Esophagus squamous epithelium (tissue), 5 donors: ENCODE measurements at regions not wholly inside any gene's neighbourhood (a gene's known extent, or its start where the extent isn't known, plus 50 kb on each side); places are given as distances from the start of the nearest gene placed in this dataset.

Experiments
- DNase-seq: peaks from one replicate; lab custom pipeline; 2025; lab: John Stamatoyannopoulos, UW
- H3K27ac ChIP-seq, 4 donors: fragments of 200-600 bp; sonication (generic); one replicate each; pipeline ENCODE4 v1.5.1; 2016 to 2019; ENCODE audit warnings: mild to moderate bottlenecking in 1 of 4
- H3K27me3 ChIP-seq, 4 donors: fragments of 200-600 bp; sonication (generic); 1 replicate in 3 of 4; 2 replicates in 1 of 4; pipeline versions ENCODE4 v1.5.1 to v1.6.0; 2017 to 2021; ENCODE audit warnings: antibody characterized with exemption in 1 of 4
- H3K36me3 ChIP-seq, 3 donors: fragments of 200-600 bp; sonication (generic); one replicate each; pipeline ENCODE4 v1.5.1; 2016 to 2019
- H3K4me1 ChIP-seq, 3 donors: fragments of 200-600 bp; sonication (generic); one replicate each; pipeline ENCODE4 v1.5.1; 2017 to 2019
- H3K4me3 ChIP-seq, 4 donors: fragments of 200-600 bp; sonication (generic); 1 replicate in 3 of 4; 2 replicates in 1 of 4; pipeline ENCODE4 v1.5.1; 2016 to 2019; ENCODE audit warnings: mild to moderate bottlenecking in 2 of 4, moderate library complexity in 1 of 4
- H3K9me3 ChIP-seq, 3 donors: fragments of 200-600 bp; sonication (generic); one replicate each; pipeline ENCODE4 v1.5.1; 2016 to 2019
- POLR2A ChIP-seq, 4 donors: fragments of 450-650 bp; IDR thresholded peaks; one replicate each; pipeline ENCODE4 v1.6.1; 2017; ENCODE audit warnings: antibody characterized with exemption in 4 of 4, mild to moderate bottlenecking in 4 of 4, moderate library complexity in 3 of 4
- WGBS, 2 donors: methylation state at CpG; one replicate each; pipeline ENCODE4 v1.1.5; 2018; 5-methylcytosine and 5-hydroxymethylcytosine counted together
- intact Hi-C: fragments of 100-400 bp; cut with DNase I; formaldehyde crosslinking; loops from one replicate; pipeline ENCODE4 v1.15.0; 2022
- TF ChIP-seq, protein P1 (sequence below), 6 experiments: fragments of 450-650 bp in 4 of 6; fragments of 200-600 bp in 2 of 6; sonication (generic) in 2 of 6; IDR thresholded peaks; one replicate each; pipeline ENCODE4 v1.5.1; 2016 to 2019; ENCODE audit warnings: antibody characterized with exemption in 6 of 6, mild to moderate bottlenecking in 4 of 6, moderate library complexity in 4 of 6
- donor health status: DM: yes; HTN: yes; CAD: no.

- no peak for TF ChIP-seq POLR2A (IDR thresholded peaks at IDR 0.05)
- TF ChIP-seq, protein P1, sequence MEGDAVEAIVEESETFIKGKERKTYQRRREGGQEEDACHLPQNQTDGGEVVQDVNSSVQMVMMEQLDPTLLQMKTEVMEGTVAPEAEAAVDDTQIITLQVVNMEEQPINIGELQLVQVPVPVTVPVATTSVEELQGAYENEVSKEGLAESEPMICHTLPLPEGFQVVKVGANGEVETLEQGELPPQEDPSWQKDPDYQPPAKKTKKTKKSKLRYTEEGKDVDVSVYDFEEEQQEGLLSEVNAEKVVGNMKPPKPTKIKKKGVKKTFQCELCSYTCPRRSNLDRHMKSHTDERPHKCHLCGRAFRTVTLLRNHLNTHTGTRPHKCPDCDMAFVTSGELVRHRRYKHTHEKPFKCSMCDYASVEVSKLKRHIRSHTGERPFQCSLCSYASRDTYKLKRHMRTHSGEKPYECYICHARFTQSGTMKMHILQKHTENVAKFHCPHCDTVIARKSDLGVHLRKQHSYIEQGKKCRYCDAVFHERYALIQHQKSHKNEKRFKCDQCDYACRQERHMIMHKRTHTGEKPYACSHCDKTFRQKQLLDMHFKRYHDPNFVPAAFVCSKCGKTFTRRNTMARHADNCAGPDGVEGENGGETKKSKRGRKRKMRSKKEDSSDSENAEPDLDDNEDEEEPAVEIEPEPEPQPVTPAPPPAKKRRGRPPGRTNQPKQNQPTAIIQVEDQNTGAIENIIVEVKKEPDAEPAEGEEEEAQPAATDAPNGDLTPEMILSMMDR (IDR thresholded peaks at IDR 0.05), result no peak
- H3K4me1 ChIP-seq, result peaks cover 0 to 6% (median 0%) of the 10 kb centered on the region in 3 donors
- intact Hi-C loops, result no loop called here
- no peaks in the 10 kb centered on the region for H3K36me3 ChIP-seq
- H3K27me3 ChIP-seq, result no peaks in the 10 kb centered on the region
- no peak overlapping the region for H3K4me3 ChIP-seq
- 34 to 39% methylated on average over 4 of the region's 4 CpGs for WGBS, 2 donors
- no peak for DNase-seq
- H3K27ac ChIP-seq, result no peak overlapping the region
- no peaks in the 10 kb centered on the region for H3K9me3 ChIP-seq
Observed at GRCh38 chr3:18252578-18252977, 172.6 kb downstream of the SATB1 start.

DNA sequence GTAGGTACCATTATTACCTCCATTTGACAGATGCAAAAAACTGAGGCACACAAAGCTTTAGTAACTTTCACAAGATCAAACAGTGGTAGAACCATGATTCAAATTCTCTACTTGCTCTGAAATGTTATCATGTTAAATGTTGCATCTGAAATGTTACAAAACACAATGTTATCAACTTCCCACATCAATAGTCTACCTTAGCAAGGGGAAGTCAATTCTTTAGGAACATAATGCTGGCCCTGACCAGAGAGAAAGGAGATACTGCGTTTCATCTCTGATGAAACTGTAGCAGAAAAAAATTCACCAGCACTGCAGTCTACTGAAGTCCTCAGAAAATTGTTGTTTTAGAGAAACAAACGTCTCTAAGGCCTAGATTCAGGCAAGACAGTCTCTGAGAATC lies 174.1 kb downstream of the SATB1 start:
- Histone ChIP-seq H3K36me3 (no peaks in the 10 kb centered on the region), H3K4me1 (peaks cover 0 to 20% (median 0%) of the 10 kb centered on the region in 3 donors), H3K4me3 (no peak overlapping the region), H3K27ac (no peak overlapping the region), H3K9me3 (no peaks in the 10 kb centered on the region), H3K27me3 (no peaks in the 10 kb centered on the region)
- no peak for TF ChIP-seq POLR2A (IDR thresholded peaks at IDR 0.05)
- TF ChIP-seq, protein P1 (IDR thresholded peaks at IDR 0.05), result no peak
- intact Hi-C loops, result no loop called here
- whole genome bisulfite sequencing, 2 donors, result 47 to 66% methylated on average over 2 of the region's 2 CpGs
- no peak for DNase-seq

- Histone ChIP-seq H3K27me3 (no peaks in the 10 kb centered on the region), H3K27ac (no peak overlapping the region), H3K36me3 (no peaks in the 10 kb centered on the region), H3K4me3 (no peak overlapping the region), H3K9me3 (no peaks in the 10 kb centered on the region), H3K4me1 (peaks cover 0 to 20% (median 0%) of the 10 kb centered on the region in 3 donors)
- intact Hi-C loops, result no loop called here
- no peak for DNase-seq
- 87 to 93% methylated on average over 3 of the region's 3 CpGs for WGBS, 2 donors
- no peak for TF ChIP-seq POLR2A (IDR thresholded peaks at IDR 0.05)
- TF ChIP-seq, protein P1 (IDR thresholded peaks at IDR 0.05), result no peak
Observed at GRCh38 chr3:18249126-18249525, 176.0 kb downstream of the SATB1 start.

DNA sequence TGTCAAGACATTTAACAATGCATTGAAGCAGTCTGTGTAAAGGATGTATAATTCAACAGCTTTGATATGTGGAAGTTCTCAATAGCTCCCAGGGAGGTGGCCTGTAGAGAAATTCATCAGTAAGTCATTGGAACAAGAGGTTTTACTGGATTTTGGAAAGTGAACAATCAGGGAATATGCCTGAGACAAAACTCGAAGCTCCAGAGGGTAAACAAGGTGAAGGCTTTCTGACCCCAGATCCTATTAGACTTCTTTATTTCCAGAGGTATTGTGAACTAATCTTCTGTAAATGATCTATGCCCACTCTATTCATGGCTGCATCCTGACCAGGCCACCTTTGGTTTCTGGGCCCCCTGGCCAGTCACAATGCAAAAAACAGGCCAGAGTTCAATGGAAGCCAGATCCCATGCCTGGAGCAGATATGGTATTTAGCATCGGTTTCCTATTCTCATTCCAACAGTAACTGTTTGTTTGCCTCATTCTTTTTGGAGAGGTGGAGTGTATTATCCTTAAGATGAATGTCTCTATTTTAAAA lies 177.3 kb downstream of the SATB1 start:
- Histone ChIP-seq H3K27ac (no peak overlapping the region), H3K9me3 (no peaks in the 10 kb centered on the region), H3K27me3 (no peaks in the 10 kb centered on the region), H3K36me3 (no peaks in the 10 kb centered on the region), H3K4me3 (no peak overlapping the region), H3K4me1 (peaks cover 0 to 20% (median 0%) of the 10 kb centered on the region in 3 donors)
- 30 to 35% methylated on average over 2 of the region's 2 CpGs for WGBS, 2 donors
- DNase-seq, result no peak
- no peak for TF ChIP-seq POLR2A (IDR thresholded peaks at IDR 0.05)
- TF ChIP-seq, protein P1 (IDR thresholded peaks at IDR 0.05), result no peak
- intact Hi-C loops, result no loop called here

DNA sequence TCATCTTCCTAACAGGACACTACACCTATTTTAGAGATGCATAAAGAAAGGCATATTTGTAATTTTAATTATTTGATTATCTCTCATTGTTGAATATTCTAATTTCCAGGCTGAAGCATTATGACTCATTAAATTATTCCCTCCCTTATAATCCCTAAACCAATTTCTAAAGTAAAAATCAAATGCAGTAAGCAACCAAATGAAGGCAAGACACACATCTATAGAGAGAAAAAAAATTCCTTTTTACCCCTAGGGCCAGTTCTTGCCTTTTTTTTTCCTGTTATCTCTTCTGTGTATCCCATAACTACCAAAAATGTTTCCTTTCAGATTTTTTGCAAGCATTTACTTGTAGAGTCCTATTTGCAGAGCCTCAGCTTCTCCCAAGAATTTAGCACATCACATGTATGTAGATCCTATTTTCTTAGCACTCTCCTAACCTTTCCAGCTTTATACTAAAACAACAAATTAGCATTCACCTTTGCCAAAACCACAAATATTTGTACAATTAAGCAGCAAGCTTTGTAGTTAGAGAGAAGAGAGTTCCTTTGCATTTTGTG lies 177.9 kb downstream of the SATB1 start:
- intact Hi-C loops, result no loop called here
- Histone ChIP-seq H3K27ac (no peak overlapping the region), H3K36me3 (no peaks in the 10 kb centered on the region), H3K9me3 (no peaks in the 10 kb centered on the region), H3K4me3 (no peak overlapping the region), H3K27me3 (no peaks in the 10 kb centered on the region), H3K4me1 (peaks cover 0 to 20% (median 0%) of the 10 kb centered on the region in 3 donors)
- no peak for DNase-seq
- no peak for TF ChIP-seq POLR2A (IDR thresholded peaks at IDR 0.05)
- TF ChIP-seq, protein P1 (IDR thresholded peaks at IDR 0.05), result no peak
